Pons (tissue), 1 donor: ENCODE measurements at regions not wholly inside any gene's neighbourhood (a gene's known extent, or its start where the extent isn't known, plus 50 kb on each side); places are given as distances from the start of the nearest gene placed in this dataset.
"Not testable (repeated sequence)": the region's sequence is repeated elsewhere in the genome, so short reads cannot be mapped to it uniquely, and the experiment has no call there.

Experiments used
- DNase-seq: peaks from one replicate; pipeline ENCODE4 v3.0.0-alpha.2; 2016; ENCODE audit warnings: low spot score

GRCh38 chr6:134555672-134556071 lies 237.8 kb upstream of the SGK1 start:
- DNase-seq: no peak

- no peak for DNase-seq
Measured at GRCh38 chr6:134553936-134554335, 236.0 kb upstream of the SGK1 start.

- DNase-seq: no peak
Measured at GRCh38 chr6:134551245-134551960, 233.5 kb upstream of the SGK1 start.

- no peak for DNase-seq
Measured at GRCh38 chr6:134550604-134551003, 232.7 kb upstream of the SGK1 start.

GRCh38 chr6:134549854-134550253 lies 231.9 kb upstream of the SGK1 start:
- no peak for DNase-seq

- no peak for DNase-seq
Measured at GRCh38 chr6:134546962-134547645, 229.2 kb upstream of the SGK1 start.

- no peak for DNase-seq
Measured at GRCh38 chr6:134544737-134545136, 226.8 kb upstream of the SGK1 start.

- no peak for DNase-seq
Measured at GRCh38 chr6:134543128-134543527, 225.2 kb upstream of the SGK1 start.

- no peak for DNase-seq
Measured at GRCh38 chr6:134541001-134541400, 223.1 kb upstream of the SGK1 start.

- peak; percentile 91 for DNase-seq
Measured at GRCh38 chr6:134539865-134540323, 222.0 kb upstream of the SGK1 start.

GRCh38 chr6:134537765-134538164 lies 219.9 kb upstream of the SGK1 start:
- not testable (repeated sequence) for DNase-seq

- no peak for DNase-seq
Measured at GRCh38 chr6:134537146-134537555, 219.2 kb upstream of the SGK1 start.

GRCh38 chr6:134535831-134536230 lies 217.9 kb upstream of the SGK1 start:
- DNase-seq: no peak

GRCh38 chr6:134534708-134535149 lies 216.8 kb upstream of the SGK1 start:
- no peak for DNase-seq

GRCh38 chr6:134533991-134534390 lies 216.1 kb upstream of the SGK1 start:
- no peak for DNase-seq

- no peak for DNase-seq
Measured at GRCh38 chr6:134532694-134533624, 215.0 kb upstream of the SGK1 start.

GRCh38 chr6:134531611-134532010 lies 213.7 kb upstream of the SGK1 start:
- DNase-seq: no peak

- no peak for DNase-seq
Measured at GRCh38 chr6:134531188-134531551, 213.3 kb upstream of the SGK1 start.

- no peak for DNase-seq
Measured at GRCh38 chr6:134529921-134530320, 212.0 kb upstream of the SGK1 start.

- no peak for DNase-seq
Measured at GRCh38 chr6:134529305-134529704, 211.4 kb upstream of the SGK1 start.

- no peak for DNase-seq
Measured at GRCh38 chr6:134527108-134527787, 209.3 kb upstream of the SGK1 start.
